ENCODE measurements at regions not wholly inside any gene's neighbourhood (a gene's known extent, or its start where the extent isn't known, plus 50 kb on each side); places are given as distances from the start of the nearest gene placed in this dataset.

- no peak for TF ChIP-seq CTCF (IDR thresholded peaks at IDR 0.05 in 4 of 5, conservative IDR thresholded peaks at IDR 0.05 in 1 of 5)
- TF ChIP-seq POLR2A (IDR thresholded peaks at IDR 0.05) = no peak
Measured at GRCh38 chr2:128541448-128541847, 222.8 kb upstream of the HS6ST1 start.
